WTC11 (cell line): ENCODE measurements at regions not wholly inside any gene's neighbourhood (a gene's known extent, or its start where the extent isn't known, plus 50 kb on each side); places are given as distances from the start of the nearest gene placed in this dataset.
"Not testable (repeated sequence)": the region's sequence is repeated elsewhere in the genome, so short reads cannot be mapped to it uniquely, and the experiment has no call there.

Source experiments
- ATAC-seq: fragments of 200-7000 bp; cut with Tn5 transposase; 2 replicates; pipeline ENCODE4 v1.10.0; 2021; ENCODE audit warnings: mild to moderate bottlenecking, moderate library complexity
- CTCF ChIA-PET: fragments of 300-600 bp; sonication (Branson Sonifier 250); formaldehyde crosslinking; loops from one replicate; lab custom pipeline; 2021; ENCODE audit warnings: antibody characterized with exemption; lab: Charles Lee
- POLR2A ChIA-PET: fragments of 350-600 bp; sonication (Branson Sonifier 250); formaldehyde crosslinking; loops from one replicate; lab custom pipeline; 2021; ENCODE audit warnings: antibody characterized with exemption; lab: Charles Lee
- DNase-seq: peaks from one replicate; pipeline ENCODE4 v3.0.0; 2021; ENCODE audit warnings: low spot score
- H3K27ac Mint-ChIP-seq: 2 replicates; pipeline ENCODE4 v1.8.0; 2021; ENCODE audit warnings: mixed read lengths
- H3K27me3 Mint-ChIP-seq: 2 replicates; pipeline ENCODE4 v1.8.0; 2021; ENCODE audit warnings: low read depth, mild to moderate bottlenecking, moderate library complexity, mixed read lengths
- H3K36me3 Mint-ChIP-seq: 2 replicates; pipeline ENCODE4 v1.8.0; 2021; ENCODE audit warnings: mixed read lengths
- H3K4me1 Mint-ChIP-seq: 2 replicates; pipeline ENCODE4 v1.8.0; 2022; ENCODE audit warnings: mixed read lengths
- H3K4me3 Mint-ChIP-seq: 2 replicates; pipeline ENCODE4 v1.8.0; 2021; ENCODE audit warnings: mild to moderate bottlenecking, moderate library complexity, mixed read lengths
- H3K9me3 Mint-ChIP-seq: 2 replicates; pipeline ENCODE4 v1.8.0; 2021; ENCODE audit warnings: mixed read lengths
- AFF4 ChIP-seq: sonication (generic); formaldehyde crosslinking; IDR thresholded peaks from 2 replicates; pipeline ENCODE4 v1.8.1; 2023; ENCODE audit warnings: mild to moderate bottlenecking, missing genetic modification reagents, borderline replicate concordance
- ATF2 ChIP-seq: sonication (generic); formaldehyde crosslinking; IDR thresholded peaks from 2 replicates; pipeline ENCODE4 v1.8.1; 2022; ENCODE audit warnings: low read depth, missing genetic modification reagents, borderline replicate concordance
- CBFB ChIP-seq: sonication (generic); formaldehyde crosslinking; IDR thresholded peaks from 2 replicates; pipeline ENCODE4 v1.8.1; 2022; ENCODE audit warnings: mild to moderate bottlenecking, low read depth, missing genetic modification reagents
- CREM ChIP-seq: sonication (generic); formaldehyde crosslinking; IDR thresholded peaks from 2 replicates; pipeline ENCODE4 v1.8.1; 2022; ENCODE audit warnings: mild to moderate bottlenecking, missing genetic modification reagents, moderate library complexity
- ELF4 ChIP-seq: sonication (generic); formaldehyde crosslinking; IDR thresholded peaks from 2 replicates; pipeline ENCODE4 v1.8.1; 2022; ENCODE audit warnings: low read depth, mild to moderate bottlenecking, moderate library complexity, missing genetic modification reagents
- FOXJ3 ChIP-seq: sonication (generic); formaldehyde crosslinking; IDR thresholded peaks from 2 replicates; pipeline ENCODE4 v1.9.0; 2021; ENCODE audit warnings: missing genetic modification reagents, mild to moderate bottlenecking, borderline replicate concordance
- IRF1 ChIP-seq: sonication (generic); formaldehyde crosslinking; IDR thresholded peaks from 2 replicates; pipeline ENCODE4 v1.8.0; 2023; ENCODE audit warnings: missing genetic modification reagents
- JAZF1 ChIP-seq: fragments of 250-450 bp; sonication (Bioruptor Pico); IDR thresholded peaks from 2 replicates; pipeline ENCODE4 v1.9.0; 2021; ENCODE audit warnings: moderate library complexity, mild to moderate bottlenecking, inconsistent platforms
- NFYB ChIP-seq: sonication (generic); formaldehyde crosslinking; conservative IDR thresholded peaks from 2 replicates; pipeline ENCODE4 v1.8.0; 2022; ENCODE audit warnings: low read depth, missing genetic modification reagents
- NR2C2 ChIP-seq: sonication (generic); formaldehyde crosslinking; IDR thresholded peaks from 2 replicates; pipeline ENCODE4 v1.8.0; 2022; ENCODE audit warnings: mild to moderate bottlenecking, missing genetic modification reagents
- PRRX2 ChIP-seq: fragments of 250-450 bp; sonication (Bioruptor Pico); IDR thresholded peaks from 2 replicates; pipeline ENCODE4 v1.8.0; 2021; ENCODE audit warnings: mild to moderate bottlenecking
- RELA ChIP-seq: sonication (generic); formaldehyde crosslinking; IDR thresholded peaks from 2 replicates; pipeline ENCODE4 v1.8.1; 2022; ENCODE audit warnings: missing genetic modification reagents, mild to moderate bottlenecking, borderline replicate concordance
- TEAD1 ChIP-seq: sonication (generic); formaldehyde crosslinking; IDR thresholded peaks from 2 replicates; pipeline ENCODE4 v1.8.0; 2022; ENCODE audit warnings: mild to moderate bottlenecking, missing genetic modification reagents
- USF2 ChIP-seq: sonication (generic); formaldehyde crosslinking; IDR thresholded peaks from 2 replicates; pipeline ENCODE4 v1.8.1; 2023; ENCODE audit warnings: mild to moderate bottlenecking, missing genetic modification reagents, moderate library complexity
- ZNF263 ChIP-seq: sonication (generic); formaldehyde crosslinking; IDR thresholded peaks from 2 replicates; pipeline ENCODE4 v1.8.1; 2022; ENCODE audit warnings: low read depth, mild to moderate bottlenecking, moderate library complexity, missing genetic modification reagents
- ZNF317 ChIP-seq: sonication (generic); formaldehyde crosslinking; IDR thresholded peaks from 2 replicates; pipeline ENCODE4 v1.8.1; 2023; ENCODE audit warnings: low read depth, mild to moderate bottlenecking, moderate library complexity, missing genetic modification reagents, borderline replicate concordance

- ChIA-PET CTCF (no interaction called here), POLR2A (no interaction called here)
- Mint-ChIP-seq H3K4me1 (no peaks in the 10 kb centered on the region), H3K36me3 (no peaks in the 10 kb centered on the region), H3K9me3 (no peaks in the 10 kb centered on the region), H3K27me3 (no peaks in the 10 kb centered on the region), H3K27ac (no peak overlapping the region), H3K4me3 (no peak overlapping the region)
- ATAC-seq, result no peak
- no peak for DNase-seq
- TF ChIP-seq JAZF1 (no peak), ATF2 (CRISPR knock-in tag) (no peak), NFYB (CRISPR knock-in tag) (no peak), ZNF317 (CRISPR knock-in tag) (no peak), CREM (CRISPR knock-in tag) (no peak), AFF4 (CRISPR knock-in tag) (no peak)
These were observed 1195.9 kb upstream of the ACO1 start for GRCh38 chr9:31188496-31188895.

GRCh38 chr9:31210978-31211570 lies 1173.4 kb upstream of the ACO1 start:
- ChIA-PET CTCF (no interaction called here), POLR2A (no interaction called here)
- DNase-seq (peak; percentile 24), ATAC-seq (peak; percentile 44; the same call in 1 of the 2 replicates)
- Mint-ChIP-seq H3K9me3 (no peaks in the 10 kb centered on the region), H3K27ac (no peak overlapping the region), H3K4me1 (no peaks in the 10 kb centered on the region), H3K36me3 (no peaks in the 10 kb centered on the region), H3K4me3 (no peak overlapping the region), H3K27me3 (no peaks in the 10 kb centered on the region)
- no peak for TF ChIP-seq TEAD1
- TF ChIP-seq PRRX2, result no peak
- no peak for TF ChIP-seq ELF4
- no peak for TF ChIP-seq RELA (CRISPR knock-in tag)
- TF ChIP-seq CBFB (CRISPR knock-in tag), result no peak
- no peak for TF ChIP-seq IRF1 (CRISPR knock-in tag)
- TF ChIP-seq NR2C2 (CRISPR knock-in tag), result no peak

- CTCF ChIA-PET, DNase-seq, ATAC-seq, POLR2A ChIA-PET, H3K4me3 Mint-ChIP-seq, H3K4me1 Mint-ChIP-seq, H3K27me3 Mint-ChIP-seq, H3K27ac Mint-ChIP-seq: not testable (repeated sequence)
- Mint-ChIP-seq H3K9me3 (peaks cover 54% of the 10 kb centered on the region), H3K36me3 (peaks cover 30% of the 10 kb centered on the region)
These were observed 1154.5 kb upstream of the ACO1 start for GRCh38 chr9:31229976-31230375.

GRCh38 chr9:31232485-31232884 lies 1152.0 kb upstream of the ACO1 start:
- H3K4me3 Mint-ChIP-seq, result no peak overlapping the region
- H3K27me3 Mint-ChIP-seq, result no peaks in the 10 kb centered on the region
- no peak for TF ChIP-seq USF2 (CRISPR knock-in tag)
- no peak for TF ChIP-seq FOXJ3 (CRISPR knock-in tag)
- no peak for TF ChIP-seq ZNF263 (CRISPR knock-in tag)
- peaks cover 42% of the 10 kb centered on the region for H3K9me3 Mint-ChIP-seq
- ChIA-PET CTCF (no interaction called here), POLR2A (no interaction called here)
- no peaks in the 10 kb centered on the region for H3K4me1 Mint-ChIP-seq
- ATAC-seq (no peak), DNase-seq (no peak)
- H3K27ac Mint-ChIP-seq, result no peak overlapping the region
- peaks cover 29% of the 10 kb centered on the region for H3K36me3 Mint-ChIP-seq
